ENCODE measurements at regions not wholly inside any gene's neighbourhood (a gene's known extent, or its start where the extent isn't known, plus 50 kb on each side); places are given as distances from the start of the nearest gene placed in this dataset.

GRCh38 chr4:136931781-136932180 lies 600.5 kb downstream of the PCDH18 start:
- Histone ChIP-seq H3K27ac (no peak overlapping the region), H3K36me3 (no peaks in the 10 kb centered on the region), H3K4me1 (no peaks in the 10 kb centered on the region), H3K9me3 (no peaks in the 10 kb centered on the region), H3K27me3 (no peaks in the 10 kb centered on the region), H3K4me3 (no peak overlapping the region)
- DNase-seq: no peak
- WGBS, 2 donors: 69 to 81% methylated on average over 2 of the region's 2 CpGs
- TF ChIP-seq POLR2A (IDR thresholded peaks at IDR 0.05): no peak
- intact Hi-C loops (cut with DNase I): no loop called here

GRCh38 chr4:136928957-136929411 lies 603.3 kb downstream of the PCDH18 start:
- no peaks in the 10 kb centered on the region for H3K27me3 ChIP-seq
- H3K9me3 ChIP-seq: no peaks in the 10 kb centered on the region
- intact Hi-C loops (cut with DNase I): no loop called here
- no peak overlapping the region for H3K4me3 ChIP-seq
- H3K4me1 ChIP-seq: no peaks in the 10 kb centered on the region
- no peak for TF ChIP-seq EP300 (IDR thresholded peaks at IDR 0.05)
- TF ChIP-seq CTCF (IDR thresholded peaks at IDR 0.05): no peak
- no peaks in the 10 kb centered on the region for H3K36me3 ChIP-seq
- DNase-seq: peak; percentile 64
- 87 to 93% methylated on average over 16 of the region's 16 CpGs for WGBS, 2 donors
- no peak overlapping the region for H3K27ac ChIP-seq

DNA sequence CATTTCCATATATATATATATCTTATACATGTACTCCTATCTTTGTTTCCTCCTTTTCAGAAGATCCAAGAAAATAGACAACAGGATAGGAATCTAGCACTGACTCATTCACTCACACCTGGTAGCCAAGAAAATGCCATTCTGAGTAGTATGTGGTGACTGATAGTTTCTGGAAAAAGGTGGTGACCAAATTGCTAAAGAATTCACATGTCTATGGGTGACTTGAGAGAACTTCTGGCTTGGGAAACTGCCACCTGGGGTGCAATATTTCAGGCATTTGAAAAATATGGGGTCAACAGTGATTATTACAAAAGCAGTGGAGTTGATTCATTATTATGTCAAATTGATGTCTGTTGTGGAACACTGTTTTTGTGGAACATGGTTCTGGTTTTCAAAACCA lies 605.1 kb downstream of the PCDH18 start:
- no peaks in the 10 kb centered on the region for H3K9me3 ChIP-seq
- intact Hi-C loops (cut with DNase I): no loop called here

DNA sequence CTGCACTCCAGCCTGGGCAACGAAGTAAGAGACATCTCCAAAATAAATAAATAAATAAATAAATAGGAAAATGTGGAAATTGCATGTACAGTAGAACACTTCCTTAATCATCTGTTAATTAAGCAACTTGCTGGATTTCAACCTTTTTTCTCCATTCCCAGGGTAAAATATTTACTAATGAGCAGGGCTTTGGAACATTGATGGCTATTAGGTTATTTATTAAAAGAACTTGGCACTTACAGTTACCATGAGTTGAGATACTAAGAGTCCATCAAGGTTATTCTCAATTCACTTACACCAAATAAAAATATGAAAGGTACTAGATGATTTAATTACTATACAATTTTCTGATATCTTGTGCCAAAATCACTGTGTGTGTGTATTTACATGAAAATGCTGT lies 607.1 kb downstream of the PCDH18 start:
- TF ChIP-seq EP300 (IDR thresholded peaks at IDR 0.05): no peak
- no peak for TF ChIP-seq POLR2AphosphoS5 (IDR thresholded peaks at IDR 0.05)
- TF ChIP-seq CTCF (IDR thresholded peaks at IDR 0.05): no peak
- Histone ChIP-seq H3K9me3 (no peaks in the 10 kb centered on the region), H3K27ac (no peak overlapping the region), H3K27me3 (no peaks in the 10 kb centered on the region), H3K36me3 (no peaks in the 10 kb centered on the region), H3K4me3 (no peak overlapping the region), H3K4me1 (no peaks in the 10 kb centered on the region)
- intact Hi-C loops (cut with DNase I): no loop called here
- DNase-seq: no peak
- WGBS, 2 donors: 94 to 98% methylated on average over 1 of the region's 1 CpG

More for the DNA sequence above, 605.1 kb downstream of the PCDH18 start:
- DNase-seq: no peak
- Histone ChIP-seq H3K27ac (no peak overlapping the region), H3K36me3 (no peaks in the 10 kb centered on the region), H3K27me3 (no peaks in the 10 kb centered on the region), H3K4me3 (no peak overlapping the region), H3K4me1 (no peaks in the 10 kb centered on the region)
- TF ChIP-seq POLR2A (IDR thresholded peaks at IDR 0.05) (no peak), CTCF (IDR thresholded peaks at IDR 0.05) (no peak)

DNA sequence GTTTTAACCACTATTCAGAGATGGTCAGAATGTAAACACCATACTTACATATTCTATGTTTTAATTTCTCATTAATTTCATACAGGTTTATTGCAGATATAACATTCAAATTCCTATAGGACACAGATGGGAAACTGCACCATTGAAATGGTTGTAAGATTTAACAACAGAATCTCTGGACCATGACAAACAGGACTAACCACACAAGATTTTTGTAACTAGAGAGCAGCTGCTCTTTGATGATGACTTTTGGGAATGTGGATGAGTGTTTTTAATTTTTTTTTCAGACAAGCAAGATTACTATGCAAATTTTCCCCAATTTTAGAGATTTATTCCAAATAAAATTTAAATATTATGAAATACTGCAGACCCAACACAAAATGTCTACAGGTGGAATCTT lies 610.2 kb downstream of the PCDH18 start:
- no peaks in the 10 kb centered on the region for H3K9me3 ChIP-seq

More for the DNA sequence above, 610.2 kb downstream of the PCDH18 start:
- TF ChIP-seq CTCF (IDR thresholded peaks at IDR 0.05) (no peak), POLR2AphosphoS5 (IDR thresholded peaks at IDR 0.05) (no peak), EP300 (IDR thresholded peaks at IDR 0.05) (no peak)
- Histone ChIP-seq H3K36me3 (no peaks in the 10 kb centered on the region), H3K4me3 (no peak overlapping the region), H3K27ac (no peak overlapping the region), H3K4me1 (no peaks in the 10 kb centered on the region), H3K27me3 (no peaks in the 10 kb centered on the region)
- DNase-seq: no peak
- intact Hi-C loops (cut with DNase I): no loop called here
